ENCODE measurements at regions not wholly inside any gene's neighbourhood (a gene's known extent, or its start where the extent isn't known, plus 50 kb on each side); places are given as distances from the start of the nearest gene placed in this dataset.
A peak's percentile ranks its signal among the peaks of the same experiment; 100 is the strongest.

- no peak for DNase-seq (ENCODE audit: low spot score)
These were observed 491.7 kb upstream of the NXPH2 start for GRCh38 chr2:139271879-139272278.

DNA sequence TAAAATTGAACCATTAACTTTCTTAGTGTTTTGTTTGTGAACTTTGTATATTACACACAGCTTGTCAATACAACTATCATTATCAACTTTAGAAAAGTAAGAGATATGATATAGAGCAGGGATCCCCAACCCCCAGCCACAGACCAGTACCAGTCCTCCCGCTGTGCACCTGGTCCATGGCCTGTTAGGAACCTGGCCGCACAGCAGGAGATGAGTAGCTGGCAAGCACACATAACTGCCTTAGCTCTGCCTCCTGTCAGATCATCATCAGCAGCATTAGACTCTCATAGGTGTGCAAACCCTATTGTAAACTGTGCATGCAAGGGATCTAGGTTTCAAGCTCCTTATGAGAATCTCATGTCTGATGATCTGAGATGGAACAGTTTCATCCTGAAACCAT, 491.0 kb upstream of the NXPH2 start:
- no peak for DNase-seq (ENCODE audit: low spot score)

DNA sequence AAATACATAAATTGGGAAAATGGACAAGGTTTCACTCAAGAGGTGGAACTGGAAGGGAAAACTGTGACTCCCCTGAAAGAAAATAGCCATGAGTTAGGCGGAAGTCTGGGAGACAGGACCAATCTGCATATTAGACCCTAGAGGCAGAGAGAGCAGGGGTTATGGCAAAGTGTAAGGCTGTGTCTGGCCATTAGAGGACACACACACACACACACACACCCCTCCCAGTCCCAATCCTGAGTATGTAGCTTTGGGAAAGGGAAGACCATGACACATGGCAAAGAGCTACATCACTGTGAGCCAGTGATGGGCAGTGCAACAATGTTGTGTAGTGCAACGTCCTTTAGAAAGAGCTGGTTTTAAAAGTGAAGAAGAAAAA, 479.9 kb upstream of the NXPH2 start:
- no peak for DNase-seq (ENCODE audit: low spot score)

GRCh38 chr2:139259422-139260051, 479.3 kb upstream of the NXPH2 start:
- DNase-seq (ENCODE audit: low spot score) = peak; percentile 17

- DNase-seq (ENCODE audit: low spot score) = no peak
These were observed 461.1 kb upstream of the NXPH2 start for GRCh38 chr2:139241286-139241685.

- DNase-seq (ENCODE audit: low spot score) = no peak
These were observed 456.8 kb upstream of the NXPH2 start for GRCh38 chr2:139237023-139237422.

- DNase-seq (ENCODE audit: low spot score) = no peak
These were observed 450.7 kb upstream of the NXPH2 start for GRCh38 chr2:139230881-139231280.

DNA sequence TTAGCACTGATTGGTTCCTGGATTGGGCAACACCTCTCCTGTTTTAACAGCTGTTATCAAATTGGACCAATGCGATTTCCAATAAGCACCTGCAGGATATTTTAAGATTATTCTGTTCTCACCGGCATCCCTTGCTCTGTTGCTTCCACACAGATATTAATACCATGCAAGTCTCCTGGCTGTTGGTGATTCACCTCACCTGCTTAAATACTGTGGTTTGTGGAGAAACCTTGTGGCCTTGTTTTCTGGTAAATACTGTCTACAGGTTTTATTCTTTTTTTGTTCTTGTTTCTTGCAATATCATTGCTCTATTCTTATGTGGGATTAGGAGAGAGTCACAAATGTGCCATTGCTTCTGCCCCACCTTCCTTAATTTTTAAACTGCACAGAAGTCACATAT, 448.1 kb upstream of the NXPH2 start:
- DNase-seq (ENCODE audit: low spot score) = no peak

- DNase-seq (ENCODE audit: low spot score) = no peak
These were observed 445.8 kb upstream of the NXPH2 start for GRCh38 chr2:139225961-139226360.

- no peak for DNase-seq (ENCODE audit: low spot score)
These were observed 438.0 kb upstream of the NXPH2 start for GRCh38 chr2:139218181-139218580.

DNA sequence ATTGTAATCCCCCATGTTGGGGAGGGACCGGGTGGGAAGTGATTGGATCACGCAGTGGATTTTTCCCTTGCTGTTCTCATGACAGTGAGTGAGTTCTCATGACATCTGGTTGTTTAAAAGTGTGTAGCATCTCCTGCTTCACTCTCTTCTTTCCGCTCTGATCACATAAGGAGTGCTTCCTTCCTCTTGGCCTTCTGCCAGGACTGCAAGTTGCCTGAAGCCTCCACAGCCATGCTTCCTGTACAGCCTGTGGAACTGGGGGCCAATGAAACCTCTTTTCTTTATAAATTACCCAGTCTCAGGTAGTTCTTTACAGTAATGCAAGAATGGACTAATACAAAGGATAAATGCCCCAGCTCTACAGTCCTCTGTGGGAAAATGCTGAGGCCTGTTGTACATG, 437.5 kb upstream of the NXPH2 start:
- no peak for DNase-seq (ENCODE audit: low spot score)

- DNase-seq (ENCODE audit: low spot score) = no peak
These were observed 436.2 kb upstream of the NXPH2 start for GRCh38 chr2:139216435-139216834.

- no peak for DNase-seq (ENCODE audit: low spot score)
These were observed 434.6 kb upstream of the NXPH2 start for GRCh38 chr2:139214801-139215200.

GRCh38 chr2:139209586-139209985, 429.4 kb upstream of the NXPH2 start:
- DNase-seq (ENCODE audit: low spot score) = no peak

DNA sequence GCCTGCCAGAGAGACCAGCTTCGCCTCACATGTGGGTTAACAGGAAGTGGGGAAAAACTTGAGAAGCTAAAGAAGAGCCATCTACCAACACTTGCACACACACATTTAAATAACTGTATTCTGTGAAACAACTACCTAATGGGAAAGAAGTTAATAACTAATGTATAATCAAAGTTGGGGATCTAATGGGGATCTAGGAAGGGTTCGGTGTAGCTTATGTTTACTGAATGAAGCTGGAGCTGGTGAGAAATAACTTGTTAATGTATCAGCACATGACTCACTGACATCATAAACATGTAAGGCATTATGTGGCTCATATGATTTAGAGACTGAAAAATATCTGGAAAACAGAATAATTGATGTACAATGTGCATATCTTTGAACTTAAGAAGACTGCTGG, 421.3 kb upstream of the NXPH2 start:
- no peak for DNase-seq (ENCODE audit: low spot score)

DNA sequence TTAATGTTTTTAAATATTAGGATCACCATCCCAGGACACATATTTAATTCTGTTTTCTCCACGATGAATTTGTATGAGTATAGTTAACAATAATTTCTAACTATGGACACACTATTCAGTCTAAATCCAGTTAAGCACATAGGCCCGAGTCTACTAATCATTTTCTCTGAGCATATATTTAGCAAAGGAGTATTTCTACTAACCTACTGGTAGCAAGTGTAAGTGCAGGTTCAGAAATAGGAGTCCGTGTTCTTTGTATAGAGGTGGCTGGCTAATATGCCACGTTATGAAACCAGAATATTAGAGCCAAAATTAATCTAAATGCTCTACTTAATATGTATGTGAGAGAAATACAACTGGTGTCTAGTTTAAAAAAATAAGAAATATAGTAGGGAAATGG, 416.6 kb upstream of the NXPH2 start:
- no peak for DNase-seq (ENCODE audit: low spot score)

- DNase-seq (ENCODE audit: low spot score) = no peak
These were observed 414.4 kb upstream of the NXPH2 start for GRCh38 chr2:139194546-139194945.

GRCh38 chr2:139177041-139177440, 396.9 kb upstream of the NXPH2 start:
- DNase-seq (ENCODE audit: low spot score) = no peak

DNA sequence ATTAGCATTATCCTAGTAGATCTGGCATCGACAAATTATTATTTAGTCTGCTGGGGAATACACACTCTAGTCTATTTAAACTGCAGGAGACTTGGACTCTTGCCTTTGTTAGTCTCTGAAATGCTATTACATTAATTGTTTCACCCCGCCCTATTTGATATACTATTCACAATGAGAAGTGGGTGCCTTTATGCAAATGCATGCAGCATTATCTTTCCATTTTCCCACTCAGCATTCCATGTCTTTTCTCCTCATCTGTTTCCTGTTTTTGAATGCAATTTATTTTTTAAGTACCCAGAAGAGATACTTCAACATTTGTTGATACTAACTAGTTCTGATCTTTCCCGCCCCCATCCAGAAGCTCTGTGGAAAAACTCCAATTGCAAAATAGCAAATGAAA, 395.3 kb upstream of the NXPH2 start:
- DNase-seq (ENCODE audit: low spot score) = no peak

DNA sequence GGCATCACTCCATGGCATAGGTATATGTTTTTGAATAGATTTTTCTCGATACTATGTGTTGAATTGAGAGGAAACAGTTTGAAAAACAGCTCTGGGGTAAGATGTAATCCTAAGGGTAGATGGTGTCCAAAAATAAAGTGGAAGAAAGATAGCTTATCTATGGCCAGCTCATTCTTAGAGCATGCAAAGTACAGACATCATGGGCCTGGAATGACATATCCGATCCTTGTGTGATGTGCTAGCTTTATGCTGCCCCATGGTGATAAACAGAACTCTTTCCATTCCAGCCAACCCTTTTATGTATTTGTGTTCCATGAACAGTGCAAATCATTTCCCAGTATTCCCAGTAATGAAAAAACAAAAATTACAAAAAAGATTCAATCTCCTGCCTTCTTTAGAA, 390.2 kb upstream of the NXPH2 start:
- DNase-seq (ENCODE audit: low spot score) = no peak

GRCh38 chr2:139165601-139166000, 385.4 kb upstream of the NXPH2 start:
- no peak for DNase-seq (ENCODE audit: low spot score)

DNA sequence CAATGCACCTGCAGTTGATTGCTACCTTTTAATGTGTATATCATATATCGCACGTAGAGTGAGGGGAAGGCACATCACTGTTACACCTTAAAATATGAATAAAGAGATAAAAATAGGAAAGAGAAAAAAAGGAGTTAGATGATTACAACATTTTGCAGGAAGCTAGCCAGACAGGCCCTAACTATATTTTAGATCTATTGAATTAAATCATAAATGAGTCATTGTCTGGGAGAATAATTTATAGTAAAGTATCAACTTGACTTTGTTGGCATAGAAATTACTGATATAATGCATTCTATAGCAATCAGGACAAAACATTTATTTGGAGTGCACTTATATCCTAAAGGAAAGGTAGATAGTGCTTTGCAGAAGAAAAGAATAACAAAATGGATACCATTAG, 384.9 kb upstream of the NXPH2 start:
- no peak for DNase-seq (ENCODE audit: low spot score)

DNA sequence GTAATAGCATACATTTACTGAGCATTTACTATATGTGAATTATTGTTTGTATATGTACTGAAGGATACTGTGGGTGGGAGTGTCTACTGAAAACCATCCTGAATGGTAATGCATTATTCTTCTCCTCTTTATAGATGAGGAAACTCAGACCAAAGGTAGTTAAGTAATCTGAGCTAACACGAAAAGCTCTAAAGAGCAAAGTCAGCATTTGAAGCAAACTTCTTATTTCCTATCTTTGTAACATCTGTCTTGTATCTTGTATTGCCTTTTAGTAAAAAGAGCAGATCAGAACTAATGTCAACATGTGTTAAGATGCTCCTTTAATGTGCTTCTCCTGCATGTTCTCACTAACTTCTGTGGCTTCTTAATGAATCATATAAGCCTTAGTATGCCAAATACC, 382.8 kb upstream of the NXPH2 start:
- no peak for DNase-seq (ENCODE audit: low spot score)

- no peak for DNase-seq (ENCODE audit: low spot score)
These were observed 382.3 kb upstream of the NXPH2 start for GRCh38 chr2:139162456-139162855.

GRCh38 chr2:139160836-139161235, 380.6 kb upstream of the NXPH2 start:
- DNase-seq (ENCODE audit: low spot score) = no peak

Measured in HuH-7 (cell line).